GM23248 (cell line): ENCODE measurements at regions not wholly inside any gene's neighbourhood (a gene's known extent, or its start where the extent isn't known, plus 50 kb on each side); places are given as distances from the start of the nearest gene placed in this dataset.

ENCODE experiments used
- DNase-seq: peaks from one replicate; pipeline ENCODE4 v3.0.0-alpha.2; 2015
- H2AFZ ChIP-seq: fragments of 200-600 bp; sonication (generic); 2 replicates; pipeline ENCODE4 v1.6.1; 2016; ENCODE audit warnings: antibody characterized with exemption
- H3F3A ChIP-seq: fragments of 200-600 bp; sonication (generic); 2 replicates; pipeline ENCODE4 v1.6.1; 2016; ENCODE audit warnings: mild to moderate bottlenecking, antibody characterized with exemption, mixed run types; ENCODE audit not compliant: insufficient read depth
- H3K27ac ChIP-seq: fragments of 200-600 bp; sonication (generic); 2 replicates; pipeline ENCODE4 v1.5.1; 2016; ENCODE audit warnings: mild to moderate bottlenecking
- H3K27me3 ChIP-seq: fragments of 200-600 bp; sonication (generic); replicated peaks from 2 replicates; pipeline ENCODE4 v1.6.1; 2016; ENCODE audit warnings: mild to moderate bottlenecking; ENCODE audit not compliant: insufficient read depth
- H3K36me3 ChIP-seq: fragments of 200-600 bp; sonication (generic); 2 replicates; pipeline ENCODE4 v1.6.1; 2016; ENCODE audit warnings: low read depth, mild to moderate bottlenecking
- H3K4me1 ChIP-seq: fragments of 200-600 bp; sonication (generic); 2 replicates; pipeline ENCODE4 v1.6.1; 2016; ENCODE audit warnings: mild to moderate bottlenecking; ENCODE audit not compliant: insufficient read depth
- H3K4me2 ChIP-seq: fragments of 200-600 bp; sonication (generic); one replicate; pipeline ENCODE4 v1.6.1; 2016; ENCODE audit warnings: mild to moderate bottlenecking; ENCODE audit not compliant: unreplicated experiment
- H3K4me3 ChIP-seq: fragments of 200-600 bp; sonication (generic); 2 replicates; pipeline ENCODE4 v1.5.1; 2016; ENCODE audit warnings: mild to moderate bottlenecking
- H3K79me2 ChIP-seq: fragments of 200-600 bp; sonication (generic); 2 replicates; pipeline ENCODE4 v1.6.1; 2016; ENCODE audit warnings: mild to moderate bottlenecking; ENCODE audit not compliant: insufficient read depth
- H3K9ac ChIP-seq: fragments of 200-600 bp; sonication (generic); 2 replicates; pipeline ENCODE4 v1.6.1; 2016; ENCODE audit warnings: mild to moderate bottlenecking
- H3K9me2 ChIP-seq: fragments of 200-600 bp; sonication (generic); 2 replicates; pipeline ENCODE4 v1.6.1; 2016; ENCODE audit warnings: mixed run types, mild to moderate bottlenecking, moderate library complexity; ENCODE audit not compliant: insufficient read depth
- H3K9me3 ChIP-seq: fragments of 200-600 bp; sonication (generic); one replicate; pipeline ENCODE4 v1.6.1; 2017; ENCODE audit warnings: low read depth
- H4K20me1 ChIP-seq: fragments of 200-600 bp; sonication (generic); 2 replicates; pipeline ENCODE4 v1.6.0; 2016; ENCODE audit not compliant: insufficient read depth
- EZH2 ChIP-seq: fragments of 200-600 bp; sonication (generic); IDR thresholded peaks from 2 replicates; pipeline ENCODE4 v1.6.1; 2018; ENCODE audit warnings: antibody characterized with exemption, mild to moderate bottlenecking; ENCODE audit not compliant: insufficient read depth, poor library complexity, severe bottlenecking
- EZH2phosphoT487 ChIP-seq: fragments of 200-600 bp; sonication (generic); IDR thresholded peaks from 2 replicates; pipeline ENCODE4 v1.6.1; 2018; ENCODE audit warnings: antibody characterized with exemption, moderate library complexity, mild to moderate bottlenecking, low read depth; ENCODE audit not compliant: insufficient read depth
- WGBS, 2 experiments: methylation state at CpG; one replicate each; pipeline ENCODE4 v1.1.6; 2015 to 2017; ENCODE audit warnings: low lambda C conversion rate in 2 of 2, low coverage in 1 of 2; ENCODE audit errors: missing lambda C conversion rate in 2 of 2; 5-methylcytosine and 5-hydroxymethylcytosine counted together
- in situ Hi-C: fragments of 300-500 bp; cut with MboI; formaldehyde crosslinking; loops from 2 replicates; pipeline ENCODE4 v1.15.0; 2020

GRCh38 chr1:112083487-112083886 is 94.0 kb upstream of the KCND3 start:
- Histone ChIP-seq H3K79me2 (no peaks in the 10 kb centered on the region), H3K27ac (no peak overlapping the region), H4K20me1 (no peaks in the 10 kb centered on the region), H2AFZ (no peak overlapping the region), H3K9me3 (no peaks in the 10 kb centered on the region), H3K9me2 (no peaks in the 10 kb centered on the region), H3K4me2 (no peak overlapping the region), H3K36me3 (no peaks in the 10 kb centered on the region), H3K9ac (no peak overlapping the region), H3K4me3 (no peak overlapping the region), H3K27me3 (no peaks in the 10 kb centered on the region), H3K4me1 (no peaks in the 10 kb centered on the region), H3F3A (no peaks in the 10 kb centered on the region)
- in situ Hi-C loops = no loop called here
- TF ChIP-seq EZH2 (no peak), EZH2phosphoT487 (no peak)
- DNase-seq = peak; percentile 39
- WGBS, 2 experiments = 13 to 16% methylated on average over 3 of the region's 3 CpGs

- 10 to 12% methylated on average over 7 of the region's 7 CpGs for WGBS, 2 experiments
- Histone ChIP-seq H2AFZ (no peak overlapping the region), H3K36me3 (no peaks in the 10 kb centered on the region), H3K79me2 (no peaks in the 10 kb centered on the region), H4K20me1 (no peaks in the 10 kb centered on the region), H3K4me2 (no peak overlapping the region), H3K27ac (no peak overlapping the region), H3K9ac (no peak overlapping the region), H3K4me3 (no peak overlapping the region), H3K9me3 (no peaks in the 10 kb centered on the region), H3K9me2 (no peaks in the 10 kb centered on the region), H3F3A (no peaks in the 10 kb centered on the region), H3K27me3 (no peaks in the 10 kb centered on the region), H3K4me1 (no peaks in the 10 kb centered on the region)
- in situ Hi-C loops = no loop called here
- TF ChIP-seq EZH2 = no peak
- no peak for TF ChIP-seq EZH2phosphoT487
- DNase-seq = no peak
Measured at GRCh38 chr1:112092656-112093371, 103.3 kb upstream of the KCND3 start.

GRCh38 chr1:112093372-112093694 is 103.9 kb upstream of the KCND3 start:
- Histone ChIP-seq H3K4me1 (no peaks in the 10 kb centered on the region), H4K20me1 (no peaks in the 10 kb centered on the region), H3K9ac (no peak overlapping the region), H3F3A (no peaks in the 10 kb centered on the region), H3K4me2 (no peak overlapping the region), H3K27me3 (no peaks in the 10 kb centered on the region), H3K79me2 (no peaks in the 10 kb centered on the region), H3K9me3 (no peaks in the 10 kb centered on the region), H3K36me3 (no peaks in the 10 kb centered on the region), H3K4me3 (no peak overlapping the region), H2AFZ (no peak overlapping the region), H3K9me2 (no peaks in the 10 kb centered on the region), H3K27ac (no peak overlapping the region)
- DNase-seq = no peak
- 0% methylated on average over 1 of the region's 1 CpG for WGBS, 2 experiments
- in situ Hi-C loops = no loop called here
- TF ChIP-seq EZH2 (no peak), EZH2phosphoT487 (no peak)

GRCh38 chr1:112099979-112100378 is 110.5 kb upstream of the KCND3 start:
- H2AFZ ChIP-seq = no peak overlapping the region
- TF ChIP-seq EZH2 = no peak
- no peak for TF ChIP-seq EZH2phosphoT487
- WGBS, 2 experiments = 15 to 16% methylated on average over 2 of the region's 2 CpGs

GRCh38 chr1:112105557-112105956 is 116.1 kb upstream of the KCND3 start:
- Histone ChIP-seq H3K4me1 (no peaks in the 10 kb centered on the region), H3K9ac (no peak overlapping the region), H3K9me3 (no peaks in the 10 kb centered on the region), H3K9me2 (no peaks in the 10 kb centered on the region), H4K20me1 (no peaks in the 10 kb centered on the region), H3K4me2 (no peak overlapping the region), H3K27ac (no peak overlapping the region), H3K79me2 (no peaks in the 10 kb centered on the region), H3K27me3 (no peaks in the 10 kb centered on the region), H2AFZ (no peak overlapping the region), H3K4me3 (no peak overlapping the region), H3F3A (no peaks in the 10 kb centered on the region), H3K36me3 (no peaks in the 10 kb centered on the region)
- in situ Hi-C loops = no loop called here
- TF ChIP-seq EZH2 (no peak), EZH2phosphoT487 (no peak)
- 43 to 64% methylated on average over 1 of the region's 1 CpG for WGBS, 2 experiments
- no peak for DNase-seq

More at GRCh38 chr1:112099979-112100378, 110.5 kb upstream of the KCND3 start:
- Histone ChIP-seq H3F3A (no peaks in the 10 kb centered on the region), H3K9ac (no peak overlapping the region), H4K20me1 (no peaks in the 10 kb centered on the region), H3K27ac (no peak overlapping the region), H3K4me1 (no peaks in the 10 kb centered on the region), H3K9me2 (no peaks in the 10 kb centered on the region), H3K9me3 (no peaks in the 10 kb centered on the region), H3K4me2 (no peak overlapping the region), H3K27me3 (no peaks in the 10 kb centered on the region), H3K36me3 (no peaks in the 10 kb centered on the region), H3K4me3 (no peak overlapping the region), H3K79me2 (no peaks in the 10 kb centered on the region)
- DNase-seq = no peak
- in situ Hi-C loops = no loop called here
